Tongue (tissue), 1 donor: ENCODE measurements at regions not wholly inside any gene's neighbourhood (a gene's known extent, or its start where the extent isn't known, plus 50 kb on each side); places are given as distances from the start of the nearest gene placed in this dataset.

Experiments used
- DNase-seq: peaks from one replicate; pipeline ENCODE4 v3.0.0-alpha.2; 2015

GRCh38 chr6:168876956-168877355 lies 376.7 kb downstream of the THBS2 start:
- DNase-seq, result no peak

DNA sequence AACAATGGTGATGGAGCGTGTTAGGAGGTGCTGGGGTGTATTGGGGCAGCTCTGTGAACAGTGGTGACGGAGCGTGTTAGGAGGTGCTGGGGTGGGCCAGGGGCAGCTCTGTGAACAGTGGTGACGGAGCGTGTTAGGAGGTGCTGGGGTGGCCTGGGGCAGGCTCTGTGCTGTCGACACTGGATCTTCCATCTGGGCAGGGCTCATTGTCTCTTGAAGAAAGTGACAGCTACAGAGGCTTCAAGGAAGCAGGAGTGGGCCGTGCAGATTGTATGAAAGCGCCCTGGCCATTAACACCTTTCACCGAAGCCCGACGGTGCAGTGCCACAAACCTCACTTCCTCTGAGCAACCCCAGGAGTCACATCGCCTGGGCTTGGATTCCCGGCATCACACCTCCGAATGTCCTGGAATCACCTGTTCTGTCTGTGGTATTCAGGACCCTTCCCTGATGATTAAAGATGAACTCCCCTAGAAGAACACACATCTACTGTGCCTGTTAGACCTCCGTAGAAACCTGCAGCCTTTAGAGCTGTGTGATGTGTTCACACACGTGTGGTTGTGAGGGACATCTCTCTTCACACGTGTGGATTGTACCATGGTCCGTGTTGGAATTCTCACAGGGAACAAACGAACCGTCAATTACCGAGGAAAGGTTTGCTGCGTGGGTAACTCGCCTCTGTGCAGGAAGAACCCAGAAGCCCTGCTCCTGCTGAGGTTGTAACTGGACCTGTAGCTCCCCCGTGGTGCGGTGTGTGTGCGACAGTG lies 377.7 kb downstream of the THBS2 start:
- DNase-seq, result no peak

GRCh38 chr6:168874637-168875036 lies 379.0 kb downstream of the THBS2 start:
- DNase-seq, result no peak

GRCh38 chr6:168873278-168874190 lies 380.1 kb downstream of the THBS2 start:
- DNase-seq, result no peak

DNA sequence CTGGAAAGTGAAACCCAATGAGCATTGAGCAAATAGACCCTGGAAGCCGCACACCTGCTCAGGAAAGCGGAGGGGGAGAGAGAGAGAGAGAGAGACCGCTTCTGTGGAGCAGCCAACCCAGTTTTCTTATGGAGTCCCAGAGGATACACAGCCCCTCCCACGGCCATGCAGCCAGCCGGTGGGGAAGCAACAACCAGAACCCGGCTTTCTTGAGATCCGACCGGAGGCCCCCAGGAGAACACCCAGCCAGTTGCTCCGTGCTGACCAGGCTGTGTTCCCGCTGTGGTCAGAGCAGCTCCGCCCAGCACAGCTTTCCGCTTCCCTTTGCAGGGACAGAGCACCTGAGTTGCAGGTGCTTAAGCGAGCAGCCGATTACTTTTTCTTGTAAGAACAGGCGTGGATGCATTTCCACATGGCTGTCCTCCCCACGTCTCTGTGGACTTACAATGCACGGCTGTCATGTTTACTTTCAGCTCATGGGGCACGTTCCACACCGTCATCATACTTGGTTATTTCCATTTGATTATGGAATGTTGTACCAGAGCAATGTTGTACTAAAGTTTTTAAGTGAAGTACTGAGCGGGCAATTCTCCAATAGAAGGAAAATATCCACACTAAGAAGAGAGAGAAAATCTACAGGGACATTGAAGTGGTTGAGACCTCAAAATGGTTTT lies 381.9 kb downstream of the THBS2 start:
- peak; percentile 30 for DNase-seq

DNA sequence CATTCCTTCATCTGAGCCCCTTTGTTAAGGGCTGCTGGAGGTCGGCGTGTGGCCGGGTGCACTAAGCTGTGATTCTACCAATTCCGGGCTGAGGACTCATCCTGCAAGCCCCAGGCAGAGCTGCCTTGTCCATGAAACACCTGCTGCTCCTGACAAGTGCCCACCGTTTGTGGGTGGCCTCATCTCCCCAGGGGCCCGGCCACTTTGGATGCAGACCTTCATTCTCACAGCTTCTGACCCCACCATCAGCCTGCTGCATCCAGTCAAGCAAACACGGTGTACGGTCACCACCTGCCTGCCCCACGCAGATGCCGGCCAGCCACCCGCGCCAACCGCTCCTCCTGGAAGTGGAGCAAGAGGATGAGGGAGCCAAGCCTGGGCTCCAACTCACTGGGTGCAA lies 382.7 kb downstream of the THBS2 start:
- no peak for DNase-seq

DNA sequence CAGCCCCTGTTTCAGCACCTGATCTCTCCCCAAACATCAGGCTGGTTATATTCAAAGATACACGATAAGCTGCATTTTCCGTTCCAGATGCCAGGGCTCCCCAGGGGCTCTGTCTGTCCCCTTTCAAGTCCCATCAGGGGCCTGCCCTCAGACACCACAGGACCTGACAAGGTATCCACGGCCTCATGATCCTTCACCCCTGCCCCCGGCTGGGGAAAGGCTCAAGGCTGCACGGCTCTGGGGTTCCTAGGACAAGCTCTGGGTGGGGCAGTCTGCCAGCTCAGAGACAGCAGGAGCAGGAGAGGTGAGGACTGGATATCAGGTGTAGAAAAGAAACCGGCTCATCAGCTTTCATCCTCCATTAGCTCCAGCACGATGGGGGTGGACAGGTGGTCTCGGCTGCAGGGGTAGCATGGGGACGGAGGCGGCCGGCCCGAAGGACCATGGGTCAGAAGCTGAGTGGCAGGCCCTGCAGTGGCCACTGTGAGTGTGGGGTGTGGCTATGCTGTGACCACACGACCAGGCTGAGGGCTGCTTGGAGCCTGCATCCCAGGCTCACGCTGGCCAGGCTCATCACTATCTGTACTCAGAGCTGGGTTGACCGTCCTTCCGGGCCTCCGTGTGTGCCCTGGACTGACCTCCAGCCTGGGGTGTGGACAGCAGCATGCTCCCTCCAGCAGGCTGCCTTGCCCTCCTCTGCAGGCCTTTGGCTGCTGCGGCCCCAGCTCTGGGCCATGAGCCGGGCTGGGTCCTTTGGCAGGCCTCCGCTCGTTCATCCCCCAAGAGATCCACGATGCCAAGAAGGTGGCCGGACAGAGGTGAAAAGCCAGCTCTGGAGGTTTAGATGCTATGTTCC lies 386.2 kb downstream of the THBS2 start:
- no peak for DNase-seq

- no peak for DNase-seq
Measured at GRCh38 chr6:168866534-168866933, 387.1 kb downstream of the THBS2 start.

DNA sequence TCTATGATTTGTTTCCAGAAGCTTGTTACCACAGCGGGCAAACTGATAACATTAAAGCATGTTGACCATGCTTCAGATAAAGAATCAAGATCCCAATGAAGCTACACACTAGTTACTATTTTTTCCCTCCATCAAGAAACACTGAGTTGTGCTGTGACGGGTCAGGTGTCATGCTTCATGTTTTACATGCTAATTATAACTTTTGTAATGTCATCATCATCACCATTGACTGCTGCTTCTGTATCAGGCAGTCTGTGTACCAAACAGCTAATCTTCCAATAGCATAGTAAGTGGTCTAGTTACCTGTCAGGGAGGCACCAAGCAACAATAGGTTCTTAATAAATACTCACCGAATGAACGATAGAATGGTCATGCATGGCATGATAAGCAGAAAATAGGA lies 388.1 kb downstream of the THBS2 start:
- no peak for DNase-seq

DNA sequence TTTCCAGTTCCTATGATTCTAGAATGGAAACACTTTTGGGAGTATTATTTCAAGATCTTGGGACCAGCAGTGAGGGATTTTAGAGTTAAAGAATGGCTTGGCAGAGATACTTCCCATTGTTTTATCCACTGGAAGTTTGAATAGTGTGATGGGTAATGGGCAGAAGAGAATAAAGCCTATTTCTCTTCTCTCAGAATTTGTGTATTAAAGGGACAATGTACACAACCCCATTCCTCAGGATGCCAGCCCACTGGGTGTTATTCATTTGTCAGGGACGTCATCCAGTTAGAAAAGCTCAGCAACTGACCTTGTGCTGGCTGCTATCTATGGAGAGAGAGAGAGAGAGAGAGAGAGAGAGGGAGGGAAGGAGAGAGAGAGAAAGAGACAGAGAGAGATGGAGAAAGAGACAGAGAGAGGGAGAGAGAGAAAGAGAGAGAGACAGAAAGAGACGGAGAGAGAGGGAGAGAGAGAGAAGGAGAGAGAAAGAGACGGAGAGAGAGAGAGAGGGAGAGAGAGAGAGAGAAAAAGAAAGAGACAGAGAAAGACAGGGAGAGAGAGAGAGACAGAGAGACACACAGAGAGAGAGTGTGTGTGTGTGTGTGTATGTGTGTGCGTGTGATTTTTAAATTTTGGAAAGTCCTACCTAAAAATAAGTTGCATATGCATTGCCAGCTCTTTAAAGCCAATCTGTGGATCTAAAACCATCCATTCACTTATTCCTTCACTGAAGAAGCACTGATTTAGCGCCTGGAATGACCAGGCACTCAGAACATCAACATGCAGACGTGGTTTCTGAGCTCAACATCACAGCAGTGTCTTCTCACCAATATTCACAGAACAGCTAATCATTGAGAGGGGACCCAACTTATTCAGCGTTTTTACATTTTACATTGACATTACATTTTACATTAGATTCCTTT lies 388.8 kb downstream of the THBS2 start:
- no peak for DNase-seq

GRCh38 chr6:168863467-168863866 lies 390.2 kb downstream of the THBS2 start:
- DNase-seq, result no peak

GRCh38 chr6:168862346-168862980 lies 391.2 kb downstream of the THBS2 start:
- DNase-seq, result no peak

DNA sequence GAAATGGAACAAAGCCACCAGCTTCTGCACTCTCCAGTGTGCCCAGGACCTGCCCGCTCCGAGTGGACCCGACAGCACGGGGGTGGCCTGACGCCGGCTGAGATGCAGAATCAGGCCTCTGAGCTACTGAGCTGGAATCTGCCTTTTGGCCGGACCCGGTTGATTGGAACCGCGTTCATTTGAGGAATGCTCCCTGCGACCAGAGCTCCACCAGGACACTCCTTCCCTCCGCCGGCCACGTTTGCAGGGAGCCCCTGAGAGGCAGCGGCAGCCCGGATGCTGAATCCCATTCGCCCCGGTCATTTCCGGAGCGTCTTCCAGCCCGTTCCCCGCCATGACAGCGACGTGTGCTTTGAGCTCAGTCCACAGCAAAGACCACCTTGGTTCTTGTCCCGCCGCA lies 392.7 kb downstream of the THBS2 start:
- DNase-seq, result no peak

GRCh38 chr6:168860341-168860740 lies 393.3 kb downstream of the THBS2 start:
- no peak for DNase-seq

GRCh38 chr6:168858926-168859325 lies 394.7 kb downstream of the THBS2 start:
- peak; percentile 45 for DNase-seq

DNA sequence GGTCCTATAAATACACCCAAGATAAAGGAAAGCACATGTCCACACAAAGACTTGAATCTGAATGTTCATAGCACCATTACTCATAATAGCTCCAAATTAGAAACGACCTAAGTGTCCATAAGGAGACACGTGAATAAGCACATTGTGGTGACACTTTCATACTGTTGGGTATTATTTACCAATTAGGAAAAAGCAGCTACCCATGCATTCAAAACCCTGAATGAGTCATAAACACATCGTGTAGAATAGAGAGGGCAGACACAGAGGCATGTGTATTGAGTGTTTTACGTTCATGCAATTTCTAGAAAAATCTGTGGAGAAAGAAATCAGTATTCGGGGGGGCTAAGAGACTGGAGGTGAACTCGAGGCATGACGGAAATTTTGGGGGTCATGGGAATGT lies 396.7 kb downstream of the THBS2 start:
- DNase-seq, result no peak

DNA sequence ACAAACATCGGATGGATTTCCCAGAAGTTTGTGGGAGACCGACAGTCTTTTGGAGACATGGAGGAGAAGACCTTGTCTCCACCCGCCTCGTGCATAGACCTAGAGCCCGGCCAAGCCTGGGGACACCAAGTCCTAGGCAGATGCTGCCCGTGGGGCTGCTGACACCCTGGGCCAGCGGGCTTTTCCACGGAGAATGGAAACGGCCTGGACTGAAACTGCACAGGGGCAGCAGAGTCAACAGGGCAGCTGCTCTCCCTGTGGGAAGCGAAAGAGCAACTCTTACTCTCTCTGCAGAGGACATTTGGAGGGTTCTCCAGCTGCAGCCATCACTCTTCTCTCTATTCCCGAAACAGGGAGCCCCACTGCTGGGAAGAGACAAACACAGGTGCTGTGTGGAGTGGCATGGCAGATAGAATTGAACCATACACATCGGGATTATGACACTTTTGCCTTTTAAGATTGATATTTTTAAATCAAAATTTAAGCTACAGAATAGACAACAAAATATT lies 401.2 kb downstream of the THBS2 start:
- DNase-seq, result peak; percentile 80

GRCh38 chr6:168851460-168852375 lies 401.9 kb downstream of the THBS2 start:
- DNase-seq, result peak; percentile 73
